Naive thymus-derived CD8-positive, alpha-beta T cell (primary cell): ENCODE measurements at regions not wholly inside any gene's neighbourhood (a gene's known extent, or its start where the extent isn't known, plus 50 kb on each side); places are given as distances from the start of the nearest gene placed in this dataset.

Experiments
- ATAC-seq, 2 donors: fragments of 150-1000 bp; cut with Tn5 transposase in 1 of 2; sonication (Bioruptor Pico), chemical (Tn5 transposase) in 1 of 2; 1 replicate in 1 of 2; 2 replicates in 1 of 2; pipeline ENCODE4 v1.10.0; 2021; ENCODE audit warnings: mild to moderate bottlenecking in 2 of 2, moderate library complexity in 2 of 2
- POLR2A ChIA-PET: fragments of 350-600 bp; sonication (Branson Sonifier 250); formaldehyde crosslinking; loops from one replicate; lab custom pipeline; 2021; ENCODE audit warnings: antibody characterized with exemption; lab: Charles Lee
- DNase-seq, 10 donors: peaks; one replicate each; pipeline versions ENCODE4 v3.0.0 to v3.0.0-alpha.2; 2020 to 2022
- H3K27ac Mint-ChIP-seq, 10 donors: one replicate each; pipeline ENCODE4 v1.8.0; 2020 to 2022; ENCODE audit warnings: mild to moderate bottlenecking in 10 of 10, mixed read lengths in 10 of 10, moderate library complexity in 4 of 10, inconsistent platforms in 1 of 10
- H3K27me3 Mint-ChIP-seq, 5 donors: one replicate each; pipeline ENCODE4 v1.8.0; 2021 to 2022; ENCODE audit warnings: mixed read lengths in 5 of 5
- H3K36me3 Mint-ChIP-seq, 3 donors: one replicate each; pipeline ENCODE4 v1.8.0; 2020 to 2022; ENCODE audit warnings: mixed read lengths in 3 of 3, mild to moderate bottlenecking in 2 of 3, inconsistent platforms in 1 of 3
- H3K4me1 Mint-ChIP-seq, 4 donors: one replicate each; pipeline ENCODE4 v1.8.0; 2021 to 2022; ENCODE audit warnings: mixed read lengths in 4 of 4
- H3K4me3 Mint-ChIP-seq, 10 donors: one replicate each; pipeline ENCODE4 v1.8.0; 2020 to 2022; ENCODE audit warnings: mild to moderate bottlenecking in 10 of 10, mixed read lengths in 10 of 10, moderate library complexity in 6 of 10, inconsistent platforms in 1 of 10
- H3K9me3 Mint-ChIP-seq, 9 donors: one replicate each; pipeline ENCODE4 v1.8.0; 2020 to 2022; ENCODE audit warnings: mixed read lengths in 9 of 9, mild to moderate bottlenecking in 3 of 9, inconsistent platforms in 1 of 9, moderate library complexity in 1 of 9

GRCh38 chr11:115808351-115808940, 304.2 kb upstream of the CADM1 start:
- H3K36me3 Mint-ChIP-seq, result peaks cover 0 to 18% (median 1%) of the 10 kb centered on the region in 3 donors
- peaks cover 0 to 19% (median 0%) of the 10 kb centered on the region in 5 donors for H3K27me3 Mint-ChIP-seq
- ATAC-seq (no peak), DNase-seq (no peak)
- peaks cover 6 to 53% (median 27%) of the 10 kb centered on the region in 9 donors for H3K9me3 Mint-ChIP-seq
- POLR2A ChIA-PET, result no interaction called here
- no peaks in the 10 kb centered on the region for H3K4me1 Mint-ChIP-seq
- no peak overlapping the region for H3K4me3 Mint-ChIP-seq
- no peak overlapping the region for H3K27ac Mint-ChIP-seq

- POLR2A ChIA-PET, result no interaction called here
- peaks cover 3 to 45% (median 23%) of the 10 kb centered on the region in 9 donors for H3K9me3 Mint-ChIP-seq
- H3K4me1 Mint-ChIP-seq, result no peaks in the 10 kb centered on the region
- DNase-seq (no peak), ATAC-seq (no peak)
- H3K27me3 Mint-ChIP-seq, result peaks cover 0 to 12% (median 0%) of the 10 kb centered on the region in 5 donors
- peaks cover 0 to 18% (median 1%) of the 10 kb centered on the region in 3 donors for H3K36me3 Mint-ChIP-seq
- H3K27ac Mint-ChIP-seq, result no peak overlapping the region
- H3K4me3 Mint-ChIP-seq, result no peak overlapping the region
Observed at GRCh38 chr11:115806056-115806455, 301.8 kb upstream of the CADM1 start.

DNA sequence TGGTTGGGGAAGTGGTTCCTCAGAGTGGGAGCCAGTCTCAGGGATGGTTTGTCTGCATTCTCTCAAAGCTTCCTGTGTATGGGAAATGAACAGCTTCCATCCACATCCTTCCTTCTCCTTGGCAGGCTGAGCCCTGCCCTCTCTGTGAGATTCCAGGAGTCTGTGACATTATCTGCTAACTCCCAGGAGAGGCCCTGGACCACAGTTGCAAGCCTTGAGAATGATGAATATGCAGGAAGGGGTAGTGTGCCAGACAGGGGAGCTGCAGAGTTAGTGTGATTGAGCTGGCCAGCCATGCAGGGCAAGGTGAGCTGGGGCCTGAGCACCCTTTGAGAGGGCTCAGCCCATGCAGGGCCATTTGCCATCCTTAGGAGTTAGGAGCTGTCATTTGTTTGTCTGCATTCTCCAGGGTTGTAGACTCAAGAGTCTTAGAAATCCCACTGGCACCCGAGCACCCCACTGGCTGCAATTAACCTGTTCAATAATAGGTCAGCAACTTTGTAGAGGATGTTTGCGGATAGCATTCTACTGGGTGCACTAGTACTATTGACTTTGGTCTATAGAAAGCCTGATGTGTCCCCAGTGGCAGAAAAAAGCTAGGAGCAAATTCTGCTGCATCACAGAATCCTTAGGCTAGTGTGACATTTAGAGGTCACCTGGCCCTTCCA, 299.0 kb upstream of the CADM1 start:
- ATAC-seq, result no peak
- no peak overlapping the region for H3K4me3 Mint-ChIP-seq
- H3K27ac Mint-ChIP-seq, result no peak overlapping the region
- POLR2A ChIA-PET, result no interaction called here
- H3K9me3 Mint-ChIP-seq, result peaks cover 0 to 34% (median 10%) of the 10 kb centered on the region in 9 donors
- no peak for DNase-seq
- no peaks in the 10 kb centered on the region for H3K4me1 Mint-ChIP-seq
- H3K36me3 Mint-ChIP-seq, result peaks cover 0 to 1% (median under 1%) of the 10 kb centered on the region in 3 donors
- H3K27me3 Mint-ChIP-seq, result peaks cover 0 to 4% (median 0%) of the 10 kb centered on the region in 5 donors

DNA sequence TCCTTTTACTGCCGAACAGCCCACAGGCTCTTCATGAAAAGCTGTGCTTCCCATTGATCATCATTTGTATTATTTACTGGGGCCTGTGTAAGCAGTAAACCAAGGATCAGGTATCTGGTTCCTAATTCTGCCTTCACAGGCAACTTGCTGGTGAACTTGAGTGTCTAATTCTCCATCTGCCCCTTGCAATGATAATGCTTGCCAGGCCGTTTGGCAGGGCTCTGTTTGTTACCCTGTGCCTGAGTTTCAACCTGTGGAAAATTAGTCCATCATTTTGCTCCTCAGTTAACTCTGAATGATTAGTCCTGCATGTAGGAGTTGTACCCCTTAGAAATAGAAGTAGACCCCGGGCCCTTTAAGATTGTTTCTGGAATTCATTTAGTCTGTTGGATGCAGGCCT, 298.4 kb upstream of the CADM1 start:
- Mint-ChIP-seq H3K9me3 (peaks cover 0 to 30% (median 6%) of the 10 kb centered on the region in 9 donors), H3K36me3 (peaks cover 0 to 1% (median 0%) of the 10 kb centered on the region in 3 donors), H3K27ac (no peak overlapping the region), H3K4me1 (no peaks in the 10 kb centered on the region), H3K27me3 (peaks cover 0 to 4% (median 2%) of the 10 kb centered on the region in 5 donors), H3K4me3 (no peak overlapping the region)
- POLR2A ChIA-PET, result no interaction called here
- no peak for DNase-seq
- no peak for ATAC-seq

DNA sequence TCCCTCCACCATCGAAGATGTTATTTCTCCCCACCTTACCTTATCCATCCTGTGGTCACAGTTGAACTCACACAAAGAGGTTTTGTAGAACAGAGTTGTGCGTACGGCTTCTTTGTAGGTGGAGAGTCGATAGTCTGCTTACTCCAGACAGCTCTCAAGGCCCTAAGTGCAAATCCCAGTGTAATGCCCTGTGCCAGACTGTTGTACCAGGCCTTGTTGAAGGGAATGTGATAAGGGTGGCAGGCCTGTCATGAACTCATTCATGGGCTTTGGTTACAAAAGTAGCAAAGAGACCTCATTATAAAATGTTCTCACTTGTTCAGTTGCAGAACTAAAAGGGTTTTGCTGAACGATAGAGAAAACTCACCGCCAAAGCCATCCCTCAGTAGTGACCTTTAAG, 288.7 kb upstream of the CADM1 start:
- Mint-ChIP-seq H3K9me3 (peaks cover 0 to 10% (median 0%) of the 10 kb centered on the region in 9 donors), H3K27me3 (peaks cover 0 to 10% (median 4%) of the 10 kb centered on the region in 5 donors), H3K36me3 (no peaks in the 10 kb centered on the region), H3K27ac (no peak overlapping the region), H3K4me3 (no peak overlapping the region), H3K4me1 (no peaks in the 10 kb centered on the region)
- no peak for ATAC-seq
- no peak for DNase-seq
- POLR2A ChIA-PET, result no interaction called here

- no peaks in the 10 kb centered on the region for H3K36me3 Mint-ChIP-seq
- ATAC-seq (no peak), DNase-seq (no peak)
- H3K4me3 Mint-ChIP-seq, result no peak overlapping the region
- H3K27ac Mint-ChIP-seq, result no peak overlapping the region
- POLR2A ChIA-PET, result no interaction called here
- H3K27me3 Mint-ChIP-seq, result peaks cover 0 to 22% (median 7%) of the 10 kb centered on the region in 5 donors
- H3K4me1 Mint-ChIP-seq, result no peaks in the 10 kb centered on the region
- peaks cover 0 to 14% (median 3%) of the 10 kb centered on the region in 9 donors for H3K9me3 Mint-ChIP-seq
Observed at GRCh38 chr11:115787302-115787701, 283.1 kb upstream of the CADM1 start.

GRCh38 chr11:115784796-115785521, 280.7 kb upstream of the CADM1 start:
- Mint-ChIP-seq H3K4me1 (no peaks in the 10 kb centered on the region), H3K27ac (no peak overlapping the region)

GRCh38 chr11:115780646-115781362, 276.6 kb upstream of the CADM1 start:
- POLR2A ChIA-PET, result no interaction called here
- no peak overlapping the region for H3K27ac Mint-ChIP-seq

More at GRCh38 chr11:115784796-115785521, 280.7 kb upstream of the CADM1 start:
- DNase-seq (no peak), ATAC-seq (no peak)
- Mint-ChIP-seq H3K36me3 (no peaks in the 10 kb centered on the region), H3K4me3 (no peak overlapping the region), H3K27me3 (peaks cover 0 to 22% (median 7%) of the 10 kb centered on the region in 5 donors), H3K9me3 (peaks cover 0 to 14% (median 6%) of the 10 kb centered on the region in 9 donors)
- POLR2A ChIA-PET, result no interaction called here

GRCh38 chr11:115778928-115779650, 274.9 kb upstream of the CADM1 start:
- no peak for ATAC-seq
- no peak for DNase-seq
- peaks cover 0 to 3% (median 0%) of the 10 kb centered on the region in 5 donors for H3K27me3 Mint-ChIP-seq
- POLR2A ChIA-PET, result no interaction called here
- H3K4me3 Mint-ChIP-seq, result no peak overlapping the region
- H3K27ac Mint-ChIP-seq, result no peak overlapping the region
- H3K4me1 Mint-ChIP-seq, result no peaks in the 10 kb centered on the region
- H3K36me3 Mint-ChIP-seq, result no peaks in the 10 kb centered on the region
- peaks cover 0 to 7% (median 3%) of the 10 kb centered on the region in 9 donors for H3K9me3 Mint-ChIP-seq

More at GRCh38 chr11:115780646-115781362, 276.6 kb upstream of the CADM1 start:
- H3K36me3 Mint-ChIP-seq, result no peaks in the 10 kb centered on the region
- DNase-seq, result no peak
- peaks cover 0 to 7% (median 3%) of the 10 kb centered on the region in 9 donors for H3K9me3 Mint-ChIP-seq
- no peaks in the 10 kb centered on the region for H3K4me1 Mint-ChIP-seq
- ATAC-seq, result no peak
- peaks cover 0 to 8% (median 3%) of the 10 kb centered on the region in 5 donors for H3K27me3 Mint-ChIP-seq
- H3K4me3 Mint-ChIP-seq, result no peak overlapping the region

- ATAC-seq (no peak), DNase-seq (no peak)
- Mint-ChIP-seq H3K36me3 (no peaks in the 10 kb centered on the region), H3K27ac (no peak overlapping the region), H3K4me3 (no peak overlapping the region), H3K4me1 (no peaks in the 10 kb centered on the region), H3K27me3 (peaks cover 0 to 3% (median 0%) of the 10 kb centered on the region in 5 donors), H3K9me3 (peaks cover 0 to 5% (median 0%) of the 10 kb centered on the region in 9 donors)
- POLR2A ChIA-PET, result no interaction called here
Observed at GRCh38 chr11:115776916-115777315, 272.7 kb upstream of the CADM1 start.

DNA sequence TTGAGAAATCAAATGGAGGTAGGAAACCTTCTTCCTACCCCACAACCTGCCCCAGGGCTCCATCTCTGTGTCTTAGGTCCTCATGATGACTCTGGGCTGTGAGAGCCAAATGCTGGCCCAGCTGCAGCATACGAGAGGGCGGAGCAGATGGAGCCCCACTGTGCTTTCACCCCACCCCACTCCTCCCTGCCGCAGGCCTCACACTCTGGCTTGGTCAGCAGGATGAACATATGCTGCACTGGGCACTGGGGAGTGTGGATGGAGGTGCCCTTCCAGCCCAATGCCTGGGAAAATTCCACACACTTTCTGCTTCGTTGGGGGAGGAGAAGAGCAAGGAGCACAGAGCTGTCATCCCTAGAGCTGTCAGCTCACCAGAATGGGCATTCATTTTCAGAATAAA, 271.6 kb upstream of the CADM1 start:
- Mint-ChIP-seq H3K27ac (no peak overlapping the region), H3K4me3 (no peak overlapping the region), H3K27me3 (peaks cover 0 to 10% (median 2%) of the 10 kb centered on the region in 5 donors), H3K36me3 (no peaks in the 10 kb centered on the region), H3K4me1 (no peaks in the 10 kb centered on the region), H3K9me3 (peaks cover 0 to 5% (median 0%) of the 10 kb centered on the region in 9 donors)
- POLR2A ChIA-PET, result no interaction called here
- ATAC-seq (no peak), DNase-seq (no peak)

DNA sequence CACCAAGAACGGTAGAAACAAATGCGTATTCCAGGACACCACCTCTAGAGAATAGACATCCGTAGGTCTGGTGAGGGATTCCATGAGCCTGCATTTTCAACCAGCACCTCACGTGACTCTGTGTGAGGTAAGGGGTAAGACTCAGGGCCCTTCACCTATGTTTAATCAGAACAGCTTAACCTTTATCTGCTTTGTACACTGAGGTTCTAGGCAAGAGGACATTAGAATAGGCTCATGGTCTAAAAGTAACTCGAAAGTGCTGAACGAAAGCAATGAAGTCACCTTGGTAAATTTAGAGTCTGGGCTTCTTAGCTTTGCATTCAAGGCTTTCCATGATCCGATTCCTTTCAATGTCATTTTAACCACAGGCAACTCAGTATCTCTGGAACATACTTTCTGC, 270.5 kb upstream of the CADM1 start:
- DNase-seq, result no peak
- Mint-ChIP-seq H3K4me1 (no peaks in the 10 kb centered on the region), H3K27ac (no peak overlapping the region), H3K36me3 (no peaks in the 10 kb centered on the region), H3K27me3 (peaks cover 0 to 13% (median 2%) of the 10 kb centered on the region in 5 donors), H3K4me3 (no peak overlapping the region), H3K9me3 (peaks cover 0 to 3% (median 0%) of the 10 kb centered on the region in 9 donors)
- no peak for ATAC-seq
- POLR2A ChIA-PET, result no interaction called here
